ENCODE measurements at regions not wholly inside any gene's neighbourhood (a gene's known extent, or its start where the extent isn't known, plus 50 kb on each side); places are given as distances from the start of the nearest gene placed in this dataset.

- FAIRE-seq (no peak), DNase-seq (ENCODE audit: low read depth, low spot score) (no peak)
- Histone ChIP-seq H3K27me3 (ENCODE audit: control insufficient read depth, extremely low read depth, insufficient read depth, low read length) (no peaks in the 10 kb centered on the region), H4K20me1 (ENCODE audit: control insufficient read depth, extremely low read depth, insufficient read depth, low read length) (no peaks in the 10 kb centered on the region), H3K4me3 (ENCODE audit: control insufficient read depth in 2 of 3, extremely low read depth in 1 of 3, insufficient read depth in 2 of 3, low read depth in 1 of 3, low read length in 3 of 3) (no peak overlapping the region), H3K9me3 (ENCODE audit: control insufficient read depth, low read depth, low read length) (no peaks in the 10 kb centered on the region), H3K27ac (ENCODE audit: control insufficient read depth, insufficient read depth, low read length) (no peak overlapping the region), H3K36me3 (ENCODE audit: control insufficient read depth in 2 of 2, extremely low read depth in 1 of 2, insufficient read depth in 2 of 2, low read length in 2 of 2) (no peaks in the 10 kb centered on the region), H3K9me1 (ENCODE audit: control insufficient read depth, extremely low read depth, insufficient read depth, low read length) (no peaks in the 10 kb centered on the region), H3K4me1 (ENCODE audit: control insufficient read depth, extremely low read depth, insufficient read depth, low read length) (peaks cover 3% of the 10 kb centered on the region), H3K4me2 (ENCODE audit: control insufficient read depth, extremely low read depth, insufficient read depth, low read depth, low read length) (no peak overlapping the region), H3K79me2 (ENCODE audit: control insufficient read depth, insufficient read depth, low read length) (no peaks in the 10 kb centered on the region), H2AFZ (ENCODE audit: control insufficient read depth, low read length) (peak overlapping the region; percentile 2), H3K9ac (ENCODE audit: control insufficient read depth, extremely low read depth, insufficient read depth, low read length) (no peak overlapping the region)
- dilution Hi-C loops (cut with MboI; ENCODE audit: extremely low pct_ligation_motif_present, low sequenced_read_pairs) = no loop called here
- TF ChIP-seq EZH2 (IDR thresholded peaks at IDR 0.05; ENCODE audit: low read length) (no peak), CTCF (optimal IDR thresholded peaks at IDR 0.05 in 1 of 3, IDR thresholded peaks at IDR 0.05 in 1 of 3, conservative IDR thresholded peaks at IDR 0.05 in 1 of 3; ENCODE audit: extremely low read depth in 1 of 3, insufficient read depth in 2 of 3, low read length in 3 of 3) (no peak)
These were observed 158.8 kb upstream of the PHACTR1 start for GRCh38 chr6:12557765-12558164.

GRCh38 chr6:12560315-12560714 lies 156.3 kb upstream of the PHACTR1 start:
- Histone ChIP-seq H3K4me1 (ENCODE audit: control insufficient read depth, extremely low read depth, insufficient read depth, low read length) (peaks cover under 1% of the 10 kb centered on the region), H3K79me2 (ENCODE audit: control insufficient read depth, insufficient read depth, low read length) (no peaks in the 10 kb centered on the region), H3K27me3 (ENCODE audit: control insufficient read depth, extremely low read depth, insufficient read depth, low read length) (no peaks in the 10 kb centered on the region), H3K4me3 (ENCODE audit: control insufficient read depth in 2 of 3, extremely low read depth in 1 of 3, insufficient read depth in 2 of 3, low read depth in 1 of 3, low read length in 3 of 3) (no peak overlapping the region), H4K20me1 (ENCODE audit: control insufficient read depth, extremely low read depth, insufficient read depth, low read length) (no peaks in the 10 kb centered on the region), H2AFZ (ENCODE audit: control insufficient read depth, low read length) (no peak overlapping the region), H3K9me1 (ENCODE audit: control insufficient read depth, extremely low read depth, insufficient read depth, low read length) (no peaks in the 10 kb centered on the region), H3K36me3 (ENCODE audit: control insufficient read depth in 2 of 2, extremely low read depth in 1 of 2, insufficient read depth in 2 of 2, low read length in 2 of 2) (no peaks in the 10 kb centered on the region), H3K9ac (ENCODE audit: control insufficient read depth, extremely low read depth, insufficient read depth, low read length) (no peak overlapping the region), H3K4me2 (ENCODE audit: control insufficient read depth, extremely low read depth, insufficient read depth, low read depth, low read length) (no peak overlapping the region), H3K27ac (ENCODE audit: control insufficient read depth, insufficient read depth, low read length) (no peak overlapping the region), H3K9me3 (ENCODE audit: control insufficient read depth, low read depth, low read length) (no peaks in the 10 kb centered on the region)
- DNase-seq (ENCODE audit: low read depth, low spot score) = no peak
- no peak for FAIRE-seq
- TF ChIP-seq EZH2 (IDR thresholded peaks at IDR 0.05; ENCODE audit: low read length) (no peak), CTCF (optimal IDR thresholded peaks at IDR 0.05 in 1 of 3, IDR thresholded peaks at IDR 0.05 in 1 of 3, conservative IDR thresholded peaks at IDR 0.05 in 1 of 3; ENCODE audit: extremely low read depth in 1 of 3, insufficient read depth in 2 of 3, low read length in 3 of 3) (no peak)
- dilution Hi-C loops (cut with MboI; ENCODE audit: extremely low pct_ligation_motif_present, low sequenced_read_pairs) = no loop called here
